HEK293T (cell line): ENCODE measurements at regions not wholly inside any gene's neighbourhood (a gene's known extent, or its start where the extent isn't known, plus 50 kb on each side); places are given as distances from the start of the nearest gene placed in this dataset.
"Not testable (repeated sequence)": the region's sequence is repeated elsewhere in the genome, so short reads cannot be mapped to it uniquely, and the experiment has no call there.

Source experiments
- ARNT ChIP-seq: fragments of 450-650 bp; IDR thresholded peaks from 2 replicates; pipeline ENCODE4 v1.6.1; 2017; ENCODE audit warnings: mild to moderate bottlenecking
- BHLHE40 ChIP-seq: fragments of 450-650 bp; IDR thresholded peaks from 2 replicates; pipeline ENCODE4 v1.6.1; 2016; ENCODE audit warnings: mild to moderate bottlenecking, moderate library complexity, borderline replicate concordance
- FOXA1 ChIP-seq: fragments of 450-650 bp; IDR thresholded peaks from 2 replicates; pipeline ENCODE4 v1.6.1; 2016; ENCODE audit warnings: mild to moderate bottlenecking
- HDGF ChIP-seq: fragments of 450-650 bp; IDR thresholded peaks from 2 replicates; pipeline ENCODE4 v1.6.1; 2017; ENCODE audit warnings: antibody characterized with exemption, borderline replicate concordance
- L3MBTL2 ChIP-seq: fragments of 450-650 bp; conservative IDR thresholded peaks from 2 replicates; pipeline ENCODE4 v1.6.1; 2016; ENCODE audit warnings: mild to moderate bottlenecking
- NFRKB ChIP-seq: fragments of 450-650 bp; IDR thresholded peaks from 2 replicates; pipeline ENCODE4 v1.6.1; 2016; ENCODE audit warnings: mild to moderate bottlenecking, moderate library complexity
- SP1 ChIP-seq: fragments of 450-650 bp; IDR thresholded peaks from 2 replicates; pipeline ENCODE4 v1.6.1; 2017
- SUZ12 ChIP-seq: fragments of 450-650 bp; IDR thresholded peaks from 2 replicates; pipeline ENCODE4 v1.6.1; 2016; ENCODE audit warnings: mild to moderate bottlenecking

- TF ChIP-seq SP1, HDGF, ARNT, L3MBTL2, BHLHE40, FOXA1, SUZ12, NFRKB: not testable (repeated sequence)
These were observed 678.4 kb upstream of the DEFB115 start for GRCh38 chr20:30579069-30579468.
